Naive thymus-derived CD4-positive, alpha-beta T cell (primary cell): ENCODE measurements at regions not wholly inside any gene's neighbourhood (a gene's known extent, or its start where the extent isn't known, plus 50 kb on each side); places are given as distances from the start of the nearest gene placed in this dataset.

ENCODE experiments used
- ATAC-seq: fragments of 150-1000 bp; cut with Tn5 transposase; 2 replicates; pipeline ENCODE4 v1.10.0; 2021; ENCODE audit warnings: mild to moderate bottlenecking, moderate library complexity
- CTCF ChIA-PET: fragments of 350-600 bp; sonication (Branson Sonifier 250); formaldehyde crosslinking; loops from one replicate; lab custom pipeline; 2021; ENCODE audit warnings: antibody characterized with exemption; lab: Charles Lee
- POLR2A ChIA-PET: fragments of 350-600 bp; sonication (Branson Sonifier 250); formaldehyde crosslinking; loops from one replicate; lab custom pipeline; 2021; ENCODE audit warnings: antibody characterized with exemption, inconsistent platforms; lab: Charles Lee
- DNase-seq, 9 donors: peaks; one replicate each; pipeline versions ENCODE4 v3.0.0 to v3.0.0-alpha.2; 2020 to 2022; ENCODE audit warnings: mixed read lengths in 1 of 9
- H3K27ac ChIP-seq: one replicate; pipeline ENCODE4 v1.7.0; 2013; ENCODE audit warnings: mild to moderate bottlenecking, low read depth, low read length, moderate library complexity
- H3K27me3 ChIP-seq, 2 donors: one replicate each; pipeline ENCODE4 v1.7.0; 2013; ENCODE audit warnings: low read length in 2 of 2, mild to moderate bottlenecking in 2 of 2, moderate library complexity in 2 of 2; ENCODE audit not compliant: control insufficient read depth in 2 of 2, insufficient read depth in 2 of 2
- H3K36me3 ChIP-seq, 3 experiments: 1 replicate in 2 of 3; 2 replicates in 1 of 3; pipeline ENCODE4 v1.7.0; 2013; ENCODE audit warnings: low read length in 3 of 3, mild to moderate bottlenecking in 3 of 3, moderate library complexity in 1 of 3; ENCODE audit not compliant: insufficient read depth in 3 of 3, control insufficient read depth in 2 of 3
- H3K4me1 ChIP-seq, 2 donors: one replicate each; pipeline ENCODE4 v1.7.0; 2013; ENCODE audit warnings: low read length in 2 of 2, mild to moderate bottlenecking in 2 of 2, moderate library complexity in 1 of 2; ENCODE audit not compliant: control insufficient read depth in 2 of 2, insufficient read depth in 2 of 2
- H3K4me3 ChIP-seq: 2 replicates; pipeline ENCODE4 v1.7.0; 2013; ENCODE audit warnings: mild to moderate bottlenecking, low read length
- H3K9me3 ChIP-seq, 3 experiments: 1 replicate in 2 of 3; 2 replicates in 1 of 3; pipeline ENCODE4 v1.7.0; 2013; ENCODE audit warnings: low read length in 3 of 3; ENCODE audit not compliant: control insufficient read depth in 2 of 3
- H3K27ac Mint-ChIP-seq, 9 donors: one replicate each; pipeline ENCODE4 v1.8.0; 2020 to 2022; ENCODE audit warnings: mixed read lengths in 9 of 9, mild to moderate bottlenecking in 8 of 9, moderate library complexity in 5 of 9, inconsistent platforms in 2 of 9
- H3K27me3 Mint-ChIP-seq, 5 donors: one replicate each; pipeline ENCODE4 v1.8.0; 2021 to 2022; ENCODE audit warnings: mixed read lengths in 5 of 5, mild to moderate bottlenecking in 1 of 5
- H3K36me3 Mint-ChIP-seq, 5 donors: one replicate each; pipeline ENCODE4 v1.8.0; 2020 to 2022; ENCODE audit warnings: mixed read lengths in 5 of 5, mild to moderate bottlenecking in 3 of 5, inconsistent platforms in 1 of 5
- H3K4me1 Mint-ChIP-seq, 7 donors: one replicate each; pipeline ENCODE4 v1.8.0; 2020 to 2022; ENCODE audit warnings: mixed read lengths in 7 of 7, mild to moderate bottlenecking in 3 of 7, inconsistent platforms in 1 of 7
- H3K4me3 Mint-ChIP-seq, 10 donors: one replicate each; pipeline ENCODE4 v1.8.0; 2020 to 2022; ENCODE audit warnings: mild to moderate bottlenecking in 10 of 10, mixed read lengths in 10 of 10, moderate library complexity in 6 of 10, inconsistent platforms in 2 of 10
- H3K9me3 Mint-ChIP-seq, 11 donors: one replicate each; pipeline ENCODE4 v1.8.0; 2020 to 2022; ENCODE audit warnings: mixed read lengths in 11 of 11, mild to moderate bottlenecking in 4 of 11, inconsistent platforms in 1 of 11, moderate library complexity in 1 of 11
- intact Hi-C, 2 donors: fragments of 100-400 bp; cut with micrococcal nuclease; formaldehyde crosslinking; loops; one replicate each; pipeline ENCODE4 v1.15.1; 2023

GRCh38 chr6:11429577-11429976 lies 108.0 kb upstream of the TMEM170B start:
- ATAC-seq (no peak), DNase-seq (no peak)
- intact Hi-C loops = no loop called here
- Mint-ChIP-seq H3K4me3 (no peak overlapping the region), H3K9me3 (no peaks in the 10 kb centered on the region), H3K27me3 (no peaks in the 10 kb centered on the region), H3K4me1 (peaks cover 0 to 18% (median 13%) of the 10 kb centered on the region in 7 donors), H3K36me3 (no peaks in the 10 kb centered on the region), H3K27ac (peak overlapping the region in 2 of 9 donors; percentile 0 to 1)
- ChIA-PET POLR2A (no interaction called here), CTCF (no interaction called here)
- H3K36me3 ChIP-seq = no peaks in the 10 kb centered on the region
- no peak overlapping the region for H3K27ac ChIP-seq
- H3K4me3 ChIP-seq = no peak overlapping the region
- no peaks in the 10 kb centered on the region for H3K9me3 ChIP-seq
- H3K27me3 ChIP-seq = no peaks in the 10 kb centered on the region
- H3K4me1 ChIP-seq = peaks cover 0 to 4% of the 10 kb centered on the region in 2 donors

- peaks cover 0 to 4% of the 10 kb centered on the region in 2 donors for H3K4me1 ChIP-seq
- Mint-ChIP-seq H3K4me1 (peaks cover 0 to 21% (median 13%) of the 10 kb centered on the region in 7 donors), H3K36me3 (no peaks in the 10 kb centered on the region), H3K9me3 (no peaks in the 10 kb centered on the region), H3K27me3 (no peaks in the 10 kb centered on the region), H3K4me3 (no peak overlapping the region), H3K27ac (no peak overlapping the region)
- DNase-seq = no peak
- H3K27ac ChIP-seq = no peak overlapping the region
- no peak for ATAC-seq
- intact Hi-C loops = no loop called here
- no peaks in the 10 kb centered on the region for H3K27me3 ChIP-seq
- POLR2A ChIA-PET = no interaction called here
- CTCF ChIA-PET = no interaction called here
- H3K36me3 ChIP-seq = no peaks in the 10 kb centered on the region
- no peaks in the 10 kb centered on the region for H3K9me3 ChIP-seq
- H3K4me3 ChIP-seq = no peak overlapping the region
Observed at GRCh38 chr6:11428895-11429294, 108.7 kb upstream of the TMEM170B start.

DNA sequence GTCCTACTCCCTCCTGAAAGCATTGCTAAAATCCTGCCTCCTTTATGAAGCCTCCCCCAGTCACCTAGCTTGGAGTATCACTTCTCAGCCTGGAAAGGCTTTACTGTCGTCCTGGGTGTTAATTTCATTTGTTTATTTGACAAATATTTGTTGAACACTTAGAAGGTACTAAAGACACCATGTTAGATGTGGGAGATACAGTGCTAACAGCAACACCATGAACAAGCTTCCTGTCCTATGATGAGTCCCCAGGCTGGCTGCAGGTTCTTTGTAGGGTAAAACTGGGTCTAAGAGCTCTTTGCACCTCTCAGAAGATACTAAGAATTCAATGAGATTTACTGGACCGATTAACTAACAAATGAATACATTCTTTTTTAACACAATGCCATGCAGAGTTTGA lies 109.2 kb upstream of the TMEM170B start:
- H3K4me3 Mint-ChIP-seq = no peak overlapping the region
- no peaks in the 10 kb centered on the region for H3K9me3 Mint-ChIP-seq
- ChIA-PET POLR2A (no interaction called here), CTCF (no interaction called here)
- H3K4me3 ChIP-seq = no peak overlapping the region
- H3K4me1 Mint-ChIP-seq = peaks cover 0 to 26% (median 13%) of the 10 kb centered on the region in 7 donors
- no peak for ATAC-seq
- DNase-seq = no peak
- H3K4me1 ChIP-seq = peaks cover 0 to 4% of the 10 kb centered on the region in 2 donors
- H3K36me3 Mint-ChIP-seq = no peaks in the 10 kb centered on the region
- H3K36me3 ChIP-seq = no peaks in the 10 kb centered on the region
- H3K9me3 ChIP-seq = no peaks in the 10 kb centered on the region
- H3K27ac ChIP-seq = no peak overlapping the region
- H3K27me3 ChIP-seq = no peaks in the 10 kb centered on the region
- no peaks in the 10 kb centered on the region for H3K27me3 Mint-ChIP-seq
- intact Hi-C loops = no loop called here
- peak overlapping the region in 3 of 9 donors; percentile 5 to 48 (median 24) for H3K27ac Mint-ChIP-seq

DNA sequence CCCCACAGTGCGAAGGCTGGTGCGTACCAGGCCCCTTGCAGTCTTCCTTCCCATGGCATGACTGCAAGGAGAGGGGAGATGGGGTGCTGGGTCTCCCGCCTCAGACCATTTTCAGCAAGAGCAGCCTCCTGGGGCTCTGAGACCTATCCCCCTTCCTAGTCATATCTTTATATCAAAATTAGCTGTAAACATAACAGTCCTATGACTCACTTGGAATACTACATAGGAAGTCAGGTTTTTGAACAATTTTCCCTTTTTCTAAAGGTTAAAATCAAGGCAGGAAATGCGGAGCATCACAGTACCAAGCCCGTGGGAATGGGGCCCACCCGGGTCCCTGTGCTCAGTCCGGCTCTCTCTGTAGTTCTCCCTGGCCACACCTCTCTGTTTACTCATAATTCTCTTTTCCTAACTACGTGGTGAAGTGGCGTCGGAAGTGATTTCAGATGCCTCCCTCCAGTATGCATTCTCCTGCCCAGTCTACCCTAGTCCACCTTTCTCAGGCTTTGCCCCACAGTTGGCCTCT lies 109.8 kb upstream of the TMEM170B start:
- Mint-ChIP-seq H3K9me3 (no peaks in the 10 kb centered on the region), H3K36me3 (no peaks in the 10 kb centered on the region), H3K27ac (peak overlapping the region in 1 of 9 donors; percentile 24), H3K27me3 (no peaks in the 10 kb centered on the region), H3K4me3 (no peak overlapping the region), H3K4me1 (peaks cover 0 to 31% (median 13%) of the 10 kb centered on the region in 7 donors)
- Histone ChIP-seq H3K9me3 (no peaks in the 10 kb centered on the region), H3K4me3 (no peak overlapping the region), H3K36me3 (no peaks in the 10 kb centered on the region), H3K27ac (no peak overlapping the region), H3K27me3 (no peaks in the 10 kb centered on the region), H3K4me1 (peaks cover 0 to 4% of the 10 kb centered on the region in 2 donors)
- CTCF ChIA-PET = no interaction called here
- no peak for ATAC-seq
- POLR2A ChIA-PET = no interaction called here
- intact Hi-C loops = no loop called here
- no peak for DNase-seq

- H3K9me3 ChIP-seq = no peaks in the 10 kb centered on the region
- H3K27ac Mint-ChIP-seq = no peak overlapping the region
- peaks cover 0 to 31% (median 13%) of the 10 kb centered on the region in 7 donors for H3K4me1 Mint-ChIP-seq
- DNase-seq (no peak), ATAC-seq (peak; percentile 20)
- no peak overlapping the region for H3K4me3 ChIP-seq
- no peaks in the 10 kb centered on the region for H3K9me3 Mint-ChIP-seq
- intact Hi-C loops = no loop called here
- no peaks in the 10 kb centered on the region for H3K27me3 Mint-ChIP-seq
- POLR2A ChIA-PET = no interaction called here
- CTCF ChIA-PET = no interaction called here
- H3K27ac ChIP-seq = no peak overlapping the region
- H3K4me1 ChIP-seq = peaks cover 0 to 4% of the 10 kb centered on the region in 2 donors
- no peaks in the 10 kb centered on the region for H3K27me3 ChIP-seq
- H3K4me3 Mint-ChIP-seq = no peak overlapping the region
- H3K36me3 ChIP-seq = no peaks in the 10 kb centered on the region
- H3K36me3 Mint-ChIP-seq = no peaks in the 10 kb centered on the region
Observed at GRCh38 chr6:11427091-11427722, 110.3 kb upstream of the TMEM170B start.

- peaks cover 0 to 35% (median 13%) of the 10 kb centered on the region in 7 donors for H3K4me1 Mint-ChIP-seq
- no peak for DNase-seq
- intact Hi-C loops = no loop called here
- H3K4me3 Mint-ChIP-seq = no peak overlapping the region
- CTCF ChIA-PET = no interaction called here
- Histone ChIP-seq H3K4me3 (no peak overlapping the region), H3K9me3 (no peaks in the 10 kb centered on the region), H3K36me3 (no peaks in the 10 kb centered on the region), H3K27me3 (no peaks in the 10 kb centered on the region), H3K4me1 (peaks cover 0 to 4% of the 10 kb centered on the region in 2 donors), H3K27ac (no peak overlapping the region)
- H3K36me3 Mint-ChIP-seq = no peaks in the 10 kb centered on the region
- H3K27ac Mint-ChIP-seq = no peak overlapping the region
- no peak for ATAC-seq
- POLR2A ChIA-PET = no interaction called here
- no peaks in the 10 kb centered on the region for H3K9me3 Mint-ChIP-seq
- H3K27me3 Mint-ChIP-seq = no peaks in the 10 kb centered on the region
Observed at GRCh38 chr6:11426571-11426970, 111.0 kb upstream of the TMEM170B start.

DNA sequence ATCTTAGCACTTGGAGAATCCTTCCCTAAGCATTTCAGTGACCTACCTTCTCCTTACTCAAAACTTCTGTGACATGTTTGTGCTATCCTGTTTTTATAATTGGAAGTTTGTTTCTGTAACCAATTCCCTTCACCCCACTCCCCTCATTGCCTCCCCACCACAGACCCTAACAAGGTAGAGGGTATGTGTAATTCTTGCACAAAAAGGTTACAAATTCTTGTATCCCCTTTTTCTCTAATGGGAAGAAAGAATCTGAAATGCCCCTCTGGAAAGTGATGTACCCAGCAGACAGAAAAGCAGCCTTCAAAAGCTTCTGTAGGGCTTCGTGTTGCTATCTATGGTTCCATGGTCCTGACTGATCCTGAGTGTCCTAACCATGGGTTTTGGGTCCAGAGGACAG lies 111.7 kb upstream of the TMEM170B start:
- Histone ChIP-seq H3K27me3 (no peaks in the 10 kb centered on the region), H3K4me3 (no peak overlapping the region), H3K27ac (no peak overlapping the region), H3K4me1 (peaks cover 0 to 4% of the 10 kb centered on the region in 2 donors), H3K36me3 (no peaks in the 10 kb centered on the region), H3K9me3 (no peaks in the 10 kb centered on the region)
- intact Hi-C loops = no loop called here
- no peaks in the 10 kb centered on the region for H3K27me3 Mint-ChIP-seq
- H3K9me3 Mint-ChIP-seq = peaks cover 0 to 2% (median 0%) of the 10 kb centered on the region in 11 donors
- CTCF ChIA-PET = no interaction called here
- DNase-seq = no peak
- no peak overlapping the region for H3K4me3 Mint-ChIP-seq
- POLR2A ChIA-PET = no interaction called here
- H3K36me3 Mint-ChIP-seq = peaks cover 0 to 1% (median 0%) of the 10 kb centered on the region in 5 donors
- H3K4me1 Mint-ChIP-seq = peaks cover 0 to 35% (median 13%) of the 10 kb centered on the region in 7 donors
- no peak overlapping the region for H3K27ac Mint-ChIP-seq
- no peak for ATAC-seq
